ENCODE measurements at regions not wholly inside any gene's neighbourhood (a gene's known extent, or its start where the extent isn't known, plus 50 kb on each side); places are given as distances from the start of the nearest gene placed in this dataset.

- POLR2A ChIA-PET: no interaction called here
- CTCF ChIA-PET: no interaction called here
- no peak for DNase-seq (ENCODE audit: extremely low spot score)
- no peak for TF ChIP-seq CTCF (IDR thresholded peaks at IDR 0.05; ENCODE audit: control extremely low read depth, extremely low read depth, low read depth, missing control alignments)
Measured at GRCh38 chrX:76862509-76862908, 435.0 kb downstream of the MAGEE1 start.

- POLR2A ChIA-PET: no interaction called here
- CTCF ChIA-PET: no interaction called here
- no peak for TF ChIP-seq CTCF (IDR thresholded peaks at IDR 0.05; ENCODE audit: control extremely low read depth, extremely low read depth, low read depth, missing control alignments)
- DNase-seq (ENCODE audit: extremely low spot score): no peak
Measured at GRCh38 chrX:76893930-76894329, 466.4 kb downstream of the MAGEE1 start.

GRCh38 chrX:76915836-76916235 lies 488.3 kb downstream of the MAGEE1 start:
- CTCF ChIA-PET: no interaction called here
- DNase-seq (ENCODE audit: extremely low spot score): no peak
- POLR2A ChIA-PET: no interaction called here
- TF ChIP-seq CTCF (IDR thresholded peaks at IDR 0.05; ENCODE audit: control extremely low read depth, extremely low read depth, low read depth, missing control alignments): no peak

- TF ChIP-seq CTCF (IDR thresholded peaks at IDR 0.05; ENCODE audit: control extremely low read depth, extremely low read depth, low read depth, missing control alignments): no peak
- POLR2A ChIA-PET: no interaction called here
- CTCF ChIA-PET: no interaction called here
- no peak for DNase-seq (ENCODE audit: extremely low spot score)
Measured at GRCh38 chrX:76918033-76918432, 490.5 kb downstream of the MAGEE1 start.

- DNase-seq (ENCODE audit: extremely low spot score): no peak
- ChIA-PET POLR2A (no interaction called here), CTCF (no interaction called here)
- no peak for TF ChIP-seq CTCF (IDR thresholded peaks at IDR 0.05; ENCODE audit: control extremely low read depth, extremely low read depth, low read depth, missing control alignments)
Measured at GRCh38 chrX:76919761-76920160, 492.3 kb downstream of the MAGEE1 start.

GRCh38 chrX:76920607-76921006 lies 493.1 kb downstream of the MAGEE1 start:
- CTCF ChIA-PET: no interaction called here
- POLR2A ChIA-PET: no interaction called here
- DNase-seq (ENCODE audit: extremely low spot score): no peak
- TF ChIP-seq CTCF (IDR thresholded peaks at IDR 0.05; ENCODE audit: control extremely low read depth, extremely low read depth, low read depth, missing control alignments): no peak

- ChIA-PET POLR2A (no interaction called here), CTCF (no interaction called here)
- no peak for TF ChIP-seq CTCF (IDR thresholded peaks at IDR 0.05; ENCODE audit: control extremely low read depth, extremely low read depth, low read depth, missing control alignments)
- no peak for DNase-seq (ENCODE audit: extremely low spot score)
Measured at GRCh38 chrX:76921176-76921575, 493.7 kb downstream of the MAGEE1 start.

Measured in GM10248 (cell line).